ENCODE measurements at regions not wholly inside any gene's neighbourhood (a gene's known extent, or its start where the extent isn't known, plus 50 kb on each side); places are given as distances from the start of the nearest gene placed in this dataset.
"Not testable (repeated sequence)": the region's sequence is repeated elsewhere in the genome, so short reads cannot be mapped to it uniquely, and the experiment has no call there.

DNA sequence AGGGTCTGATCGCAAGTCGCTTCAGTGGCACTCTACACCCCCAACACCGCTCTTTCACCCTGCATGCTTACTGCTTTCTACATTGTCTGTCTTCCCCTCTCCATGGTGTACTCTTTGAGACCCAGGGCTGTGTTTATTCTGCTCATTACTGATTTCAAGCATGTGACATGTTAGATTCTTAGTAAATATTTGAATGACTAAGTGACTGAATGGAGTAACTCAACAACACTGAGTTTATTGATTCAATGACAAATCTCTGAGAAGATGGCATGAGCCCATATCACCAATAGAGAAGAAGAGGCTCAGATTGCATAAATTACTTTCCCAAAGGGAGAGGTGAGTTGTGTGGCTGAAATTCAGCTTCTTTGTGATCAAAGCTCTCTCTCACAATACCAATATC lies 89.7 kb upstream of the OSMR start:
- DNase-seq, result no peak

DNA sequence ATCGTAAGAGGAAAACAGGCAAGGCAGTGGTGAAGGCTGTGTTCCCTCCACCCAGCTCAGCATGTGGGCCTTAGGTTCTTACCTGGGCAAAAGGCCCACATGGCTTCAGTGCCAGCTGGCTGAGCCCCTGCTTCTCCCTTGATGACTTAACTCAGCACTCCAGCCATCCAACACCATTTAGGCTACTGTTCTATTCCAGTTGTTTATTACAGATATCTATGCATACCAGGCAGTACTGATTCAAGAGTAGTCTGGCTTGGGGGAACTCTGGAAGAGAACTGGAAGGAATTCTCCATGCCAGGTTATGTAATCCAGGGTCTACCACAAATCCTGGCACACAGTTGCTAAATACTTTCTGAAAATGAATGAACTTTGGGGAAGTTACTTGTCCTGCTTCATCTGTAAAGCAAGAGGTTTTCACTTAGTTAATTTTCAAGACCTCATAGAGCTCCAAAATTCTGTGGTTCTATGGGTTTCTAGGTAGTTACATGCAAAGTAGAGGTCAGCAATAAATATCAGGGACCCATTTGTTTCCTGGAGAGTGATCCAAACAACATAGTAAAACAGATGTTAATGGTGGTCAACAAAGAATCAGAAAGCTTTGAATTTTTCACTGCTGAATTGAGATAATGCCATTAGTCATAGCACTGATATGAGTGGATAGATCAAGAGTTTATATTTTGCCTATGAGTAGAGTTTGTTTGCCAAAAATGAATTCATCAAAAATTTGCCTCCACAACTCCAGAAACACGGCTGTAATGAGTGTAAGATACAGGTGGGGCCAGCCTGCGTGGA lies 88.2 kb upstream of the OSMR start:
- DNase-seq, result no peak

DNA sequence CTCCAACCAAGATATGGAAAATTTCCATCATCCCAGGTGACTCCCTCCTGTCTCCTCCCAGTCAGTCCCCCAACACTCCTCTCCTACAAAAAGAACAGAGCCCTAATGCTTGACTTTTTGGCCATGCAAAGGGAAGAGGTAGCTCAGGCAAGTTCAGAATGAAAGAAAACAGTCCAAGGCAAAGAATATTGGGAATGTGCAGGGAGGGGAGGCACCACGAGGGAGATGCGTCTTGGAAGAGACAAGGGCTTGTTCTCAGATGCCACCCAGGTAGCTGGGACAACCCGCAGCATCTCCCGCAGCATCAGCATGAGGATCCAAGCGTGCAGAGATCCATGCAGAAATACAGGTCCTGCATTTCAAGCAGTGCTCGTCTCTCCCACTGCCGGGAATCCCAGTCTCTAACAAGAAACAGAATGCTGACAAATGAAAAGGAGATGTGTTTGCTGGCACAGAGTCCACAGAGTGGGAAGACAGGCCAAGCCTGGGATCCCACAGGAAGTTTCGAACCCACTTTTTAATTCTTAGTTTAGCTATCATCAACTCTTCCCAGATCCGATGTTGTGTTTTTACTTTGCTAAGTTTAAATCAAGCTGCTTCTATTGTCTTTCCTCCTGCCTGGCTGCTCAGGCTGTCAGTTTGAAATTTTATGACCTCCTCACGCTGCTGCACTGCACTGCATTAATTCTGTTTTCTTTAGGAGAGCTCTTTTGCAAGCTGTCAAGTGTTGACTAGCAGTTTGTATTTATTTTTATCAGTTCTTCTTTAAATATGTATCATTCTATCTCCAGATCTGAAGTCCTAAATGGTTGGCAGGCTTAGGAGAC lies 86.8 kb upstream of the OSMR start:
- no peak for DNase-seq

DNA sequence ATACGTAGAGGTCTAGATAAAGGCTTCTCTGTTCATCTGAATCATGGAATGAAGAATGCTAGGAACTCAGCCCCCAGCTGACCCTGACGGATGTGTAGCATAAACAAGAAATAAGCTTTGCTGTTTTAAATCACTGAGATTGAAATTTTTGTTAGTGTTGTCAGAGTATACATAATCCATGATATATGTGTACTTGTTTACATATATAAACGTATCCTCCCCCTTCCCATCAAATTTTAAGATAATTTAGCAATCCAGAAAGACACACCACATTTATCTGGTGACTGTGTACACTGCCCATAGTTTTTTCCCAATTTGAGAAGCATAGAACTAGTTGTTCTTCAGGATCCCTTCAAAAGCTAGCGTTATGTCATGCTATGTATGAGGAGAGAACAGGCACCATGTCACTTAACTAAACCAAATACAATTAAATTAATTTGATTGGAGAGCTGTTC lies 80.8 kb upstream of the OSMR start:
- no peak for DNase-seq

DNA sequence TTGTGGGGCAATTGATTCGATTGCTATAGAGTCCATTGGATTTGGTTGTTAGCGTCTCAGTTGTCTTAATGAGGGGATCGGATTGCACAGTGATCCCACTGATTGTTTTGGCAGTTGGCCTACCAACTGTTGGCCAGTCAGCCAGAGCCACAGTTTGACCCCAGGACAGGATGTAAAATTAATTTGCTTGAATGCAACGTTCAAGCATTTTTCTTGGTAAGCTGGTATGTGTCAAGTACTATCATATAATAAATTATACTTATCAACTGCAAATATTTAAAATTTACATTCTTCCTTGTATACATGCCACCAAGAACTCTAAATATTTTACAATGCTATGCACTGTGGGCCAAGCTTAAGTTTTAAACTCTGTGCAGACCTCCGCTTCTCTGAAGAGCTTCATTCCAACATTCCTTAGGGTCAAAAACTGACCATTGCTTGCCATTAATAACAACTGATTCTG lies 80.4 kb upstream of the OSMR start:
- no peak for DNase-seq

DNA sequence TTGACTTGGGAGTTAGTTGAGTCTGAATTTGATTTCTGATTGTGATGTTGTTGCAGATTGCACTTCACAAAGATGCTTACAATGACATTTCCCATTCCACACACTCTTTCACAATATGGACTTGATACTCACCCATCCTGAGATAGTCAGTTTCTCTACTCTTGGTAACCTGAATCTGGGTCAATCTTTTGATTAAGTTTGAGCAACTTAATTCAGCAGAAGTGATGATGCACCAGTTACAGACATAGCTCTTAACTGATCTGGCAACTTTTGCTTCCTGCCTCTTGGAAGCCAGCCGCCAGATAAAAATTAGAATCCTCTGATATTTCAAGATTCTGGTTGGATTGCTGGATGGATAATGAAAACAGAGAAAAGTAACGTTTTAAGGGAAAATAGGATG lies 79.7 kb upstream of the OSMR start:
- no peak for DNase-seq

DNA sequence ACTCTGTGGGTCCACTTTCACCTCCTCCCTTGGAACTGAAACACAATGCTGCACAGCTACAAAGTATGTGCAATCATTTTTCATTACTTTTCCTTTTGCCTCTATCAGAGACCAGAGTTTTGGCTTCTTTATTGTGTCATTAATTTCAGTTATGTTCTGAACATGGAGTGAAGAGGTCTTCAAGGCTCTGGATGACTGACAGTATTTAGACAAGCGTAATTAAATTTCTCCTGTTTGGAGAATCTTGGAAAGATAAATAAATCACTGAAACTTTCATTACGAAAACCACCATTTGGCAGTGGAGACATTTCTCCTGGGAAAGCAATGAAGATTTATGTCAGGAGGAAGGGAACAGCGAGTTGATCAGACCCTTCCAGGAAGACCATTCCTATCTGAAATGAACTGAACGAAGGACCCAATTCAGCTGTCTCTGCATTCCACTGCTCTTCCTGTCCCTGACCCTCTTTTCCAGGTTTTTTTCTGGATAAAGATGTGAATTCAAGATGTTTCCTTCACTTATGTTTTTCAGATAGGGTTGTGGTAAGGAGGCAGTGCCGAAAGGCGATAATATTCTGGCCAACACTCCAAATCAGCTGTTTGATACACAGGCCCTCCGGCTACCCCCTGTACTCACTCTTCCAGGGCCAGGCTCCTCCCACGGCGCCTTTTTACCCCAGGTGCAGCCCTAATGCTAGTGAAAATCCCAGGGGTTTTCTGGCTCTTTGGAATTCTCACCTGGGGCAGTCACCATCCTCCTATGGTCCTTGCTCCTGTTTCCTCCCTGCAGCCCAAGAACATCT lies 77.2 kb upstream of the OSMR start:
- no peak for DNase-seq

DNA sequence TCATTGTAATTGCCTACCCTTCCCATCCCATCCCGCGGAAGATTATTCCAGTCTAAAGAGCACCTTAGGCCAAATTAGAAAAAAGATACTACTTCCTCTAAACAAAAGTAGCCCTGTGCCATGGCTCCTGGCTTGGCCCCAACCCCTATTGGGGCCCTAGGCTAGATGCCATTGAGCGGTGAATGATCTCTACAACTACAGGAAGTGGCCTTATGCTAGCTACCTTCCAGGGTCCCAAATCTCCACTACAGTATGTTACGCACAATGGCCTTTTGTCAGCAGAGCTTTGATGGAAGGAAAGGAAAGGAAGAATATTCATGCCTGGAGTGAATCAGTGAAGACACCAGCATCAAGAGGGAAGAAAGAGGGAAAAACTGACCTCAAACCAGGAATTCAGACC lies 73.3 kb upstream of the OSMR start:
- DNase-seq, result no peak

DNA sequence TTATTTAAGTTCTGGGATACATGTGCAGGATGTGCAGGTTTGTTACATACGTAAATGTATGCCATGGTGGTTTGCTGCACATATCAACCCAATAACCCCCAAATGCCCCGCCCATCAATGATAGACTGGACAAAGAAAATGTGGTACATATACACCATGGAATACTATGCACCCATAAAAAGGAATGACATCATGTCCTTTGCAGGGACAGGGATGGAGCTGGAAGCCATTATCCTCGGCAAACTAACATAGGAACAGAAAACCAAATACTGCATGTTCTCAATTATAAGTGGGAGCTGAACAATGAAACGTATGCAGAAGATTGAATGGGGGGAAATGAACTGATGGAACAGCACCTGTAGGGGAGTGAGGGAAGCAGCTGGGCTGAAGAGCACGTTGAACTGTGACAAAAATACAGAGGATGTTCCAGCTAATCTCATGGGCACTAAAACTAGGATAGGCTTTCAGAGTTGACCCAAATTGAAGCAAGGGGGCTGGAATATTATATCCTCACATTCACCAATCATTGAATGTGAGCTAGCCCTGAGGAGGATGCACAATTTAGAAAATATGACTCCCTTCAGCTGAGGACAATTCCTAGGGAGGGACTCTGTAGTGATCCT lies 70.5 kb upstream of the OSMR start:
- DNase-seq, result no peak

DNA sequence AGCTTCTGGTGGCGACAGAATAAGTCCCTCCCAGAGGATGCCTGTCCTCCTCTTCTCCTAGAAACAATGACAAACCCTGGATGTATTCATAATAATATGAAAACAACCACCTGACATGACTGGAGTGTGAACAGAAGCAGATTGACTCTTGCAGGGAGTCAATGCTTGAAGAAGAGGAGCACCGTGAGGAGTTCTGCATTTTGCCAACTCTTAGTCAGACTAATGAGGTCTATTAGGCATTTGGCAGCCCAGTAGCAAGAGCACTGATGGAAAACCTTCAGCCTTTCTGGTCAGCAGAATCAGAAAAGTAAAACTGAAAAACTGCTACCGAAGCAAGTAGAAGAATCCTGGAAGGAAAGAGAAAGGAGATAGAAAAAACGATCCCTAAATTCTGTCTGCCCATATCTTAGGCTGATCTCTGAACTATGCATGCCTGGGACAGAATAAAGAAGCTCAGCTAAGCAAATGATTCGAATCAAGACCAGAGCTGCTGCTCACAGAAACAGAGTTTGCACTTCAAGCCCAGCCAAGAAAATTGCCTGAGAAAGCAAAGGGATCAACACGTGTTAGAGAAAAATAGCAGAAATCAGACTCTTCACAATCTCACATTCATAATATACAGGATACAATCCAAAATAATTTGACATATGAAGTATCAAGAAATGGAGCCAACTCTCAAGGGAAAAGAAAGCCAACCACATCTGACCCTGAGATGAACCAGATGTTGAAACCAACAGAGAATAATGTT lies 69.5 kb upstream of the OSMR start:
- DNase-seq, result no peak

DNA sequence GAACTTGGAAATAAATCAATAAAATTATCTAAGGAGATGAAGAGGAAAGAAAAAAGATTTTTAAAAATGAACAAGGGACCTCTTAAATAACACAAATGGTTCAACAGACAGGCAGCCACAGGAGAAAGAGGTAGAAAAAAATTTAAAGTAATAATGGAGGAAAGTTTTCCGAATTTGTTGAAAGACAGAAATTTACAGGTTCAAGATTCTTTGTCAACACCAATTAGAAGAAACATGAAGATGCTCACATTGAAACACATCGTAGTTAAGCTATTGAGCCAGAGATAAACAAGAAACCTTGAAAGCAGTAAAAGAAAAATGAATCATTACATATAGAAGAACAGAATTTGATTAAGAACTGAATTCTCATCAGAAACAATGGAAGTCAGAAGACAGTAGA lies 68.7 kb upstream of the OSMR start:
- no peak for DNase-seq

DNA sequence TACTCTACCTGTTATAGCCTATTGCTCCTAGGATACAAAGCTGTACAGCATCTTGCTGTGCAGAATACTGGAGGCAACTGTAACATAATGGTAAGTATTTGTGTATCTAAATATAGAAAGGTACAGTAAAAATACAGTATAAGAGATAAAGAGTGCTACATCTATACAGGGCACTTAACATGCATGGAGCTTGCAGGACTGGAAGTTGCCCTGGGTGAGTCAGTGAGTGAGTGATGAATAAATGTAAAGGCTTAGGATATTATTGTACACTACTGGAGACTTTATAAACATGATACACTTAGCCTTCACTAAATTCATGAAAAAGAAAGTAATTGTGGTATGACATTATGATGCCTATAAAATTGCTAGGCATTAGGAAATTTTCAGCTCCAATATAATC lies 65.5 kb upstream of the OSMR start:
- no peak for DNase-seq

DNA sequence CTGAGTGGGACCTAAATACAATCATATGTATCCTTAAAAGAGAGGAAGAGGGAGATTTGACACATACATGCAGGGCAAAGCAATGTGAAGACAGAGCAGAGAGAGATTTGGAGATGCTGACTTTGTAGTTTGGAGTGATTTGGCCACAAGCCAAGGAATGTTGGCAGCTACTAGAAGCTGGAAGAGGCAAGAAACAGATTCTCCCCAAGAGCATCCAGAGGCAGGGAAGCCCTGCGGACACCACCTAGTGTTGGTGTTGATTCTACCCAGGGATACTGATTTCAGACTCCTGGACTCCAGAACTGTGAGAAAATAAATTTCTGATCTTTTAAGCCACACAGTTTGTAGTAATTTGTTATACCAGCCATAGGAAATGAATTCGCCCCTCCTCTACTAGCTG lies 64.9 kb upstream of the OSMR start:
- no peak for DNase-seq

DNA sequence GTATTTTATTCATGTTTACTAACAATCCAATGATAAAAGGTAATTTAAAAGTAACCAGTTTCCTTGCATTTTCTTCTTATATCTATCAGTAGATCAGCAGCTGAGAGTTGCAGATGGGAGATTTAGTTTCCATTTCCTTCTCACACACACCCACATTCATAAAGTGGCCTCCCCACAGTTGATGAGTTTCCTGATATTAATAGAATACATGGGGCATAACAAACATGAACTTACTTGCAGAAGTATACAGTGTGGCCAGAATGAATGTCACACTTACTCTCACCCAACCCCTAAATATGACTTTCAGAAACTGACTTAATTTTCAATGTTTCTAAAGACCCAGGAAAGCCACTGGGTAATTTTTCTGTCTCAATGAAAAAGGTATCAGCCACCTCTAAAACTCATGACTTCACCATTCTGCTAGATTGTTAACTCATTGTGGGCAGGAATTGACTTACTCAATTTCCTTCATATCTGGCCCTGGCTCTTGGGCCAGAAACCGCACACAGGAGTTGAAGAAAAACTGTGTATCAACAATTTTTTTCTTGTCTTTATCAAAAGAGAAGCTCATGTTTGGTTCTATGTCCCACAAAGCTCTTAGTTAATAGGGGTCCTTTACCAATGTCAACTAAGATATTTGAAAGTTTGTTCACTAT lies 63.5 kb upstream of the OSMR start:
- DNase-seq, result peak; percentile 24

DNA sequence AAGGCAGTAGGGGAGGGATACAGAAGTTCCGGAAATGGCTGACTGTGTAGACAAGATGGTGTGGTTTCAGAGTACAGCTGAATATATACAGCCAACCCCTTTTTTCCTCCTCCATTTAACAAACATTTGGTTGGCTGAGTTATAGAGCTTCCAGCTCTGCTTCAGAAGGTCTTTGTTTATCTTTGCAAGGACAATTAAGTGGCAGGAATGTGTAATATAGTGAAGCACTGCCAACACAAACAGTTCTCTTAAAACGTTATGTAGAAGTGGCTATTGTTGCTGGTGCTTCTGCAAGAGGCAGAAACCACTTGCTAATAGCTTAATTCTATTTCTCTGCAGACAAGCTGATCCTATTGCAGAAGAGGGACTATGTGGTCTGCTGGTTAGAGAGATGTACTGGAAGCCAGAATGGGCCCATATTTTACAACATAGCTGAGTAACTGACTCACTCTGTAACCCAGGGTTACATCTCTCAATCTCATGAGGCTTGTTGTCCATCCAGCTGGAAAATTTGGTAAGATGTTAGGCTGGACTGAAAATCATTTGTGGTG lies 62.7 kb upstream of the OSMR start:
- DNase-seq, result no peak

DNA sequence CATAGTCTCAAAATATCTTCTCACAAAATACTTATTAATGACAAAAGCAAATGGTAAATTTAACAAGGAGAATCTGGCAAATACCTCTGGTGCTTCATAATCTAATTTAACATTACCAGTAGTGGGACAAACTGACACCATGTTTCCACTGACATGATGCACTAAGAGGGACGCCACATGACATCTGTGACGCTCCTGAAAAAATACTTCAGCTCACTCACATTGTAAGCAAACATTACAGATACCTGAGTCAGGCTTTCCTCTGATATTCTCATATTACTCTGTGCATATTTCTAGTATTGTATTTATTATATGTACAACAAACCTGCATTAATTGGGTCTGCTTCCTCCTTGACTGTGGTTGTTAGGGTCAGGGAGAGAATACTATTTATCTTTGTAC lies 56.7 kb upstream of the OSMR start:
- no peak for DNase-seq

DNA sequence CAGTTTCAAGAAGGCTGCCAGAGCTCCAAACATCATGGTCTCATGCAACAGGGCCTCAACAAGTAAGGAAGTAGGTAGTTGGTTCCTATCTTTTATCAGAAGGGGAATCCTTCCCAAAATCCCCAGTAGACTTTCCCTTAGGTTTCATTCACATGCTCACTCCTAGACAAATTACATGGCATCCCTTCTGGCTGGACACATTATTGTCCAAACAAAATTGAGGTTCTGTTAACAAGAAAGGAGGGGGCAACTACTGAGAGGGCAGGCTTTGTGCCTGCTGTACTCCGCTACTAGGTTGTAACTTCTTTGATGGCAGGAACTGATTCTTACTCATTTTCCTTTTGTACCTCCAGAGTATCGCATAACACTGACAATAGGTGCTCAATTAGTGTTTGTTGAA lies 56.0 kb upstream of the OSMR start:
- DNase-seq, result no peak

DNA sequence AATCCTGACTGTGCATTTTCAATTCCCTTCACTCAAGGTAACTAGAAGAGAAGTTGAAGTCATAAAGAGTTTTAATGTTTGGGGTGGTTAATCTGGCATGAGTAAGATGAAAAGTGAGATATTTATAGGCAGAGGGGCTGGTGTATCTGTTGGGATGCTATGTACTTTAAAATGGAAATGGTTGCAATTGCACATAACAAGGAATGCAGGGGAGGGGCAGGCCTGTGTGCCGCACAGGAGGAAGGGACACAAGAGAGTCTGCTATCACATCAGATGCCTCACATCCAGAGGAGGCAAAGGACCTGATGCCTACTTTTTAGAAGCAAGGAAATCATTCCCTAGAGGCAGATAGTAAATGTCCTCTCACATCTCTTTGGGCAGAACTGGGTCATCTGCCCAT lies 55.5 kb upstream of the OSMR start:
- no peak for DNase-seq

DNA sequence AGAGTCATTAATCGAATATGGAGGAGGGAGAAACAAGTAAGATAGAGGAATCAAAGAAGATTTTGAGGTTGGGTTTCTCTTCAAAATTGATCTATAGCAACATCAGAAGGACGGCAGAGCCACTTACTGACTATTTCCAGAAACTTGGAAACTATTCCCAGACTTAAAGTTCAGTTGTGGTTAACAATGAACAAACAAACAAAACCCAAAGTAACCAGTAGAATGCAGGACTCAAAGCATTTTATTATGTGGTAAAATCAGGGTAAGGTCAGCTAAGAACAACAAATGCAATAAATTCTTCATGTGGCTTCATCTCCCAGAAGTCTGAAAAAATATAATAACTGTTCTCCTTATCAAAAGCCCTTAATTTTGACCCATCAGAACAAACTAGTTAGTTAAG lies 54.9 kb upstream of the OSMR start:
- DNase-seq, result no peak

DNA sequence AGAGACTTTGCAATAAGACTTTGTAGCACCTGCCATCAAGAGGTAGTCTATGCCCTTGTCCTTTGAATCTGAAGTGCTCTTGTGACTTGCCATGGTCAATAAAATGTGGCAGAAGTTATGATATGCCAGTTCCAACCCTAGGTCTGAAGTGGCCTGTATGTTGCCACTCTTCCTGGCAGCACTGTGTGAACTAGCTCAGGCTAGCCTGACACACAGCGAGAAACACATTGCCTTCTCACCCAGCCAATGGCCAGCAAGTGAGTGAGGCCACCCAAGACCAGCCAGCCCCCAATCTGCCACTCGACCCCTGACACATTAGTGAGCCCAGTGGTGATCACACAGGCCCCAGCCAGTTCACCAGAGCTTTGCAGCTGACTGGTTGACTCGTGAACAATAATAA lies 52.7 kb upstream of the OSMR start:
- DNase-seq, result no peak

DNA sequence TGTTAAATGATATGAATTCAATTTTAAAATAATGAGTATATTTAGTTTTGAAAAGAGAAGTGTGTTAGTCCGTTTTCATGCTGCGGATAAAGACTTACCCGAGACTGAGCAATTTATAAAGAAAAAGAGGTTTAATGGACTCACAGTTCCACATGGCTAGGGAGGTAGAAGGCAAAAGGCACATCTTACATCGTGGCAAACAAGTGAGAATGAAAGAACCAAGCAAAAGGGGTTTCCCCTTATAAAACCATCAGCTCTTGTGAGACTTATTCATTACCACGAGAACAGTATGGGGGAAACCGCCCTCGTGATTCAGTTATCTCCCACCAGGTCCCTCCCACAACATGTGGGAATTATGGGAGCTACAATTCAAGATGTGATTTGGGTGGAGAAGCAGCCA lies 51.8 kb upstream of the OSMR start:
- not testable (repeated sequence) for DNase-seq

Measured in hematopoietic multipotent progenitor cell treated with erythropoietin and hydrocortisone succinate and interleukin-3 and kit ligand, for 8 days (in vitro differentiated cells).